ENCODE measurements at regions not wholly inside any gene's neighbourhood (a gene's known extent, or its start where the extent isn't known, plus 50 kb on each side); places are given as distances from the start of the nearest gene placed in this dataset.
"Not testable (repeated sequence)": the region's sequence is repeated elsewhere in the genome, so short reads cannot be mapped to it uniquely, and the experiment has no call there.

- Mint-ChIP-seq H3K4me3 (no peak overlapping the region), H3K27ac (no peak overlapping the region), H3K9me3 (no peaks in the 10 kb centered on the region), H3K36me3 (ENCODE audit: low read depth) (no peaks in the 10 kb centered on the region), H3K27me3 (no peaks in the 10 kb centered on the region), H3K4me1 (no peaks in the 10 kb centered on the region)
- DNase-seq, result no peak
- CTCF ChIA-PET, result no interaction called here
- POLR2A ChIA-PET, result no interaction called here
These were observed 524.2 kb upstream of the LMCD1 start for GRCh38 chr3:7977245-7978086.

GRCh38 chr3:7978087-7978422, 523.6 kb upstream of the LMCD1 start:
- no peak overlapping the region for H3K4me3 Mint-ChIP-seq
- no peaks in the 10 kb centered on the region for H3K9me3 Mint-ChIP-seq
- ChIA-PET POLR2A (no interaction called here), CTCF (no interaction called here)
- H3K4me1 Mint-ChIP-seq, result no peaks in the 10 kb centered on the region
- H3K36me3 Mint-ChIP-seq (ENCODE audit: low read depth), result no peaks in the 10 kb centered on the region
- DNase-seq, result no peak
- H3K27ac Mint-ChIP-seq, result no peak overlapping the region
- H3K27me3 Mint-ChIP-seq, result no peaks in the 10 kb centered on the region

- CTCF ChIA-PET, result no interaction called here
- DNase-seq, result no peak
- Mint-ChIP-seq H3K9me3 (no peaks in the 10 kb centered on the region), H3K4me3 (no peak overlapping the region), H3K36me3 (ENCODE audit: low read depth) (no peaks in the 10 kb centered on the region), H3K4me1 (no peaks in the 10 kb centered on the region), H3K27me3 (no peaks in the 10 kb centered on the region), H3K27ac (no peak overlapping the region)
- POLR2A ChIA-PET, result no interaction called here
These were observed 519.5 kb upstream of the LMCD1 start for GRCh38 chr3:7982126-7982525.

GRCh38 chr3:7999384-7999783, 502.2 kb upstream of the LMCD1 start:
- no peaks in the 10 kb centered on the region for H3K36me3 Mint-ChIP-seq (ENCODE audit: low read depth)
- no peaks in the 10 kb centered on the region for H3K27me3 Mint-ChIP-seq
- H3K27ac Mint-ChIP-seq, result no peak overlapping the region
- CTCF ChIA-PET, result no interaction called here
- no peak overlapping the region for H3K4me3 Mint-ChIP-seq
- POLR2A ChIA-PET, result no interaction called here
- no peaks in the 10 kb centered on the region for H3K4me1 Mint-ChIP-seq
- DNase-seq, result no peak
- no peaks in the 10 kb centered on the region for H3K9me3 Mint-ChIP-seq

GRCh38 chr3:8001307-8001706, 500.3 kb upstream of the LMCD1 start:
- ChIA-PET CTCF (no interaction called here), POLR2A (no interaction called here)
- H3K4me1 Mint-ChIP-seq, result no peaks in the 10 kb centered on the region
- H3K9me3 Mint-ChIP-seq, result no peaks in the 10 kb centered on the region
- H3K4me3 Mint-ChIP-seq, result no peak overlapping the region
- H3K27me3 Mint-ChIP-seq, result no peaks in the 10 kb centered on the region
- DNase-seq, result no peak
- H3K27ac Mint-ChIP-seq, result no peak overlapping the region
- no peaks in the 10 kb centered on the region for H3K36me3 Mint-ChIP-seq (ENCODE audit: low read depth)

GRCh38 chr3:8001712-8002111, 499.9 kb upstream of the LMCD1 start:
- no peak for DNase-seq
- no peak overlapping the region for H3K4me3 Mint-ChIP-seq
- H3K27ac Mint-ChIP-seq, result no peak overlapping the region
- no peaks in the 10 kb centered on the region for H3K36me3 Mint-ChIP-seq (ENCODE audit: low read depth)
- POLR2A ChIA-PET, result no interaction called here
- H3K9me3 Mint-ChIP-seq, result no peaks in the 10 kb centered on the region
- CTCF ChIA-PET, result no interaction called here
- H3K27me3 Mint-ChIP-seq, result no peaks in the 10 kb centered on the region
- H3K4me1 Mint-ChIP-seq, result no peaks in the 10 kb centered on the region

GRCh38 chr3:8011902-8012301, 489.7 kb upstream of the LMCD1 start:
- CTCF ChIA-PET, result interaction anchor here (0.7 kb wide), 1 partner anchor 88 kb away, joined by 4 read pairs; no protein-coding TSS in a partner anchor
- POLR2A ChIA-PET, result no interaction called here
- H3K36me3 Mint-ChIP-seq (ENCODE audit: low read depth), result no peaks in the 10 kb centered on the region

GRCh38 chr3:8020047-8020841, 481.4 kb upstream of the LMCD1 start:
- H3K27me3 Mint-ChIP-seq, result no peaks in the 10 kb centered on the region
- H3K36me3 Mint-ChIP-seq (ENCODE audit: low read depth), result no peaks in the 10 kb centered on the region
- ChIA-PET POLR2A (no interaction called here), CTCF (no interaction called here)
- H3K4me3 Mint-ChIP-seq, result no peak overlapping the region
- H3K4me1 Mint-ChIP-seq, result no peaks in the 10 kb centered on the region
- DNase-seq, result no peak
- H3K27ac Mint-ChIP-seq, result no peak overlapping the region
- H3K9me3 Mint-ChIP-seq, result peaks cover 16% of the 10 kb centered on the region

More at GRCh38 chr3:8011902-8012301, 489.7 kb upstream of the LMCD1 start:
- peaks cover 5% of the 10 kb centered on the region for H3K9me3 Mint-ChIP-seq
- H3K27ac Mint-ChIP-seq, result no peak overlapping the region
- H3K27me3 Mint-ChIP-seq, result no peaks in the 10 kb centered on the region
- no peaks in the 10 kb centered on the region for H3K4me1 Mint-ChIP-seq
- DNase-seq, result no peak
- no peak overlapping the region for H3K4me3 Mint-ChIP-seq

GRCh38 chr3:8027954-8028353, 473.7 kb upstream of the LMCD1 start:
- ChIA-PET CTCF (interaction anchor here (1.2 kb wide), 2 partner anchors 23 to 40 kb away, joined by 3 read pairs; no protein-coding TSS in a partner anchor), POLR2A (no interaction called here)
- Mint-ChIP-seq H3K4me1 (no peaks in the 10 kb centered on the region), H3K4me3 (no peak overlapping the region), H3K36me3 (ENCODE audit: low read depth) (no peaks in the 10 kb centered on the region), H3K27ac (no peak overlapping the region), H3K27me3 (no peaks in the 10 kb centered on the region), H3K9me3 (peaks cover 9% of the 10 kb centered on the region)
- DNase-seq, result no peak

GRCh38 chr3:8050283-8050682, 451.3 kb upstream of the LMCD1 start:
- no peak for DNase-seq
- no peaks in the 10 kb centered on the region for H3K36me3 Mint-ChIP-seq (ENCODE audit: low read depth)
- H3K9me3 Mint-ChIP-seq, result no peaks in the 10 kb centered on the region
- CTCF ChIA-PET, result interaction anchor here (1.2 kb wide), 1 partner anchor 22 kb away, joined by 3 read pairs; no protein-coding TSS in a partner anchor
- POLR2A ChIA-PET, result no interaction called here
- no peak overlapping the region for H3K27ac Mint-ChIP-seq
- no peaks in the 10 kb centered on the region for H3K27me3 Mint-ChIP-seq
- no peaks in the 10 kb centered on the region for H3K4me1 Mint-ChIP-seq
- no peak overlapping the region for H3K4me3 Mint-ChIP-seq

- no peaks in the 10 kb centered on the region for H3K36me3 Mint-ChIP-seq (ENCODE audit: low read depth)
- ChIA-PET POLR2A (no interaction called here), CTCF (no interaction called here)
- no peaks in the 10 kb centered on the region for H3K9me3 Mint-ChIP-seq
- no peaks in the 10 kb centered on the region for H3K27me3 Mint-ChIP-seq
- no peak overlapping the region for H3K27ac Mint-ChIP-seq
- H3K4me1 Mint-ChIP-seq, result no peaks in the 10 kb centered on the region
- no peak for DNase-seq
- H3K4me3 Mint-ChIP-seq, result no peak overlapping the region
These were observed 449.0 kb upstream of the LMCD1 start for GRCh38 chr3:8052659-8053058.

- H3K9me3 Mint-ChIP-seq; H3K27me3 Mint-ChIP-seq; H3K4me1 Mint-ChIP-seq; H3K4me3 Mint-ChIP-seq; H3K27ac Mint-ChIP-seq; DNase-seq; H3K36me3 Mint-ChIP-seq (ENCODE audit: low read depth); POLR2A ChIA-PET: not testable (repeated sequence)
- CTCF ChIA-PET, result interaction anchor here (1.1 kb wide), 1 partner anchor 41 kb away, joined by 3 read pairs; no protein-coding TSS in a partner anchor
These were observed 433.5 kb upstream of the LMCD1 start for GRCh38 chr3:8068135-8068534.

GRCh38 chr3:8069471-8069870, 432.2 kb upstream of the LMCD1 start:
- no peak overlapping the region for H3K27ac Mint-ChIP-seq
- H3K36me3 Mint-ChIP-seq (ENCODE audit: low read depth), result no peaks in the 10 kb centered on the region
- no peaks in the 10 kb centered on the region for H3K27me3 Mint-ChIP-seq
- DNase-seq, result no peak
- H3K4me3 Mint-ChIP-seq, result no peak overlapping the region
- CTCF ChIA-PET, result no interaction called here
- peaks cover 2% of the 10 kb centered on the region for H3K9me3 Mint-ChIP-seq
- H3K4me1 Mint-ChIP-seq, result no peaks in the 10 kb centered on the region
- POLR2A ChIA-PET, result no interaction called here
